H1 (cell line): ENCODE measurements at regions not wholly inside any gene's neighbourhood (a gene's known extent, or its start where the extent isn't known, plus 50 kb on each side); places are given as distances from the start of the nearest gene placed in this dataset.
"Not testable (repeated sequence)": the region's sequence is repeated elsewhere in the genome, so short reads cannot be mapped to it uniquely, and the experiment has no call there.

Experiments
- CTCF ChIA-PET: fragments of 300-600 bp; sonication (Branson Sonifier 250); formaldehyde crosslinking; loops from one replicate; lab custom pipeline; 2021; ENCODE audit not compliant: partially characterized antibody; lab: Charles Lee
- POLR2A ChIA-PET: fragments of 300-600 bp; sonication (Branson Sonifier 250); formaldehyde crosslinking; loops from one replicate; lab custom pipeline; 2021; ENCODE audit warnings: inconsistent platforms; ENCODE audit not compliant: partially characterized antibody; lab: Charles Lee
- DNase-seq, 2 experiments: peaks; one replicate each; pipeline versions ENCODE4 v3.0.0 to v3.0.0-alpha.2; 2010 to 2022; ENCODE audit warnings: low spot score in 2 of 2, low read depth in 1 of 2, mixed read lengths in 1 of 2
- FAIRE-seq: peaks from 2 replicates; lab custom pipeline; 2011; peaks lifted over from hg19 to GRCh38; lab: Jason Lieb, UNC
- H2AFZ ChIP-seq: 2 replicates; pipeline ENCODE4 v1.8.1; 2012; ENCODE audit warnings: low read length, inconsistent platforms
- H2AK5ac ChIP-seq: 2 replicates; pipeline ENCODE4 v1.6.1; 2013; ENCODE audit warnings: low read depth, low read length
- H2BK120ac ChIP-seq: replicated peaks from 2 replicates; pipeline ENCODE3; 2013; ENCODE audit warnings: low read depth, low read length, inconsistent platforms
- H2BK12ac ChIP-seq: 2 replicates; pipeline ENCODE4 v1.6.1; 2013; ENCODE audit warnings: low read depth, low read length
- H2BK15ac ChIP-seq: 2 replicates; pipeline ENCODE4 v1.6.1; 2013; ENCODE audit warnings: low read length
- H2BK20ac ChIP-seq: 2 replicates; pipeline ENCODE4 v1.6.1; 2013; ENCODE audit warnings: low read length
- H2BK5ac ChIP-seq: 2 replicates; pipeline ENCODE4 v1.6.1; 2013; ENCODE audit warnings: low read depth, low read length
- H3K14ac ChIP-seq: 2 replicates; pipeline ENCODE4 v1.6.1; 2013; ENCODE audit warnings: inconsistent platforms; ENCODE audit not compliant: insufficient read length
- H3K18ac ChIP-seq: 2 replicates; pipeline ENCODE4 v1.6.1; 2013; ENCODE audit warnings: low read length; ENCODE audit errors: extremely low read depth
- H3K23ac ChIP-seq: 2 replicates; pipeline ENCODE4 v1.6.1; 2013; ENCODE audit warnings: inconsistent platforms; ENCODE audit not compliant: insufficient read length
- H3K23me2 ChIP-seq: 2 replicates; pipeline ENCODE4 v1.6.1; 2013; ENCODE audit warnings: low read depth, low read length
- H3K27ac ChIP-seq: 2 replicates; pipeline ENCODE4 v1.6.1; 2011; ENCODE audit warnings: low read depth, low read length, inconsistent platforms
- H3K27me3 ChIP-seq, 4 experiments: replicated peaks in 1 of 4; 1 replicate in 1 of 4; 2 replicates in 3 of 4; pipeline versions ENCODE4 v1.6.1 to v1.8.1; 2011 to 2013; ENCODE audit warnings: low read length in 3 of 4, mild to moderate bottlenecking in 3 of 4, inconsistent platforms in 2 of 4, mixed read lengths in 2 of 4, moderate library complexity in 1 of 4; ENCODE audit not compliant: control insufficient read depth in 3 of 4, insufficient read depth in 3 of 4; ENCODE audit errors: extremely low read depth in 1 of 4
- H3K36me3 ChIP-seq, 4 experiments: 2 replicates each; pipeline versions ENCODE4 v1.6.1 to v1.8.1; 2011 to 2013; ENCODE audit warnings: mild to moderate bottlenecking in 4 of 4, low read length in 3 of 4, moderate library complexity in 2 of 4, control low read depth in 1 of 4, inconsistent platforms in 1 of 4; ENCODE audit not compliant: insufficient read depth in 4 of 4, control insufficient read depth in 2 of 4
- H3K4ac ChIP-seq: replicated peaks from 2 replicates; pipeline ENCODE3; 2013; ENCODE audit warnings: low read length, low read depth, mixed read lengths, inconsistent platforms; ENCODE audit not compliant: insufficient read length
- H3K4me1 ChIP-seq, 4 experiments: replicated peaks in 1 of 4; 1 replicate in 1 of 4; 2 replicates in 3 of 4; pipeline versions ENCODE4 v1.6.1 to v1.8.1; 2011 to 2013; ENCODE audit warnings: low read length in 3 of 4, inconsistent platforms in 2 of 4, mixed read lengths in 1 of 4; ENCODE audit not compliant: insufficient read depth in 4 of 4, control insufficient read depth in 3 of 4
- H3K4me2 ChIP-seq, 2 experiments: 2 replicates each; pipeline versions ENCODE4 v1.6.1 to v1.8.1; 2011 to 2013; ENCODE audit warnings: low read depth in 2 of 2, low read length in 2 of 2, control low read depth in 1 of 2, inconsistent platforms in 1 of 2, mild to moderate bottlenecking in 1 of 2; ENCODE audit not compliant: insufficient read depth in 1 of 2
- H3K4me3 ChIP-seq, 4 experiments: fragments of 200-600, 300-600 bp in 1 of 4; sonication (generic), shearing (Covaris generic), sonication (Bioruptor Twin) in 1 of 4; 2 replicates each; pipeline versions ENCODE4 v1.5.1 to v1.8.1; 2011 to 2016; ENCODE audit warnings: low read length in 4 of 4, low read depth in 3 of 4, control low read depth in 2 of 4, inconsistent platforms in 2 of 4, mild to moderate bottlenecking in 2 of 4, mixed read lengths in 1 of 4, moderate library complexity in 1 of 4; ENCODE audit not compliant: insufficient read depth in 2 of 4; ENCODE audit errors: extremely low read depth in 1 of 4
- H3K56ac ChIP-seq: replicated peaks from 2 replicates; pipeline ENCODE3; 2013; ENCODE audit warnings: low read depth, mild to moderate bottlenecking, mixed read lengths, low read length, inconsistent platforms; ENCODE audit not compliant: insufficient read length
- H3K79me1 ChIP-seq: 2 replicates; pipeline ENCODE4 v1.6.1; 2013; ENCODE audit warnings: low read depth, low read length, control low read depth
- H3K79me2 ChIP-seq, 2 experiments: 2 replicates each; pipeline versions ENCODE4 v1.6.1 to v1.8.1; 2012 to 2013; ENCODE audit warnings: low read length in 2 of 2, mild to moderate bottlenecking in 2 of 2, inconsistent platforms in 1 of 2; ENCODE audit not compliant: insufficient read depth in 2 of 2, control insufficient read depth in 1 of 2
- H3K9ac ChIP-seq, 4 experiments: replicated peaks in 1 of 4; 1 replicate in 1 of 4; 2 replicates in 3 of 4; pipeline versions ENCODE4 v1.6.1 to v1.8.1; 2011 to 2013; ENCODE audit warnings: low read depth in 3 of 4, low read length in 3 of 4, control low read depth in 2 of 4, mild to moderate bottlenecking in 2 of 4, moderate library complexity in 2 of 4, inconsistent platforms in 1 of 4; ENCODE audit errors: extremely low read depth in 1 of 4
- H3K9me3 ChIP-seq, 2 experiments: 2 replicates each; pipeline versions ENCODE4 v1.6.1 to v1.8.1; 2012 to 2013; ENCODE audit warnings: mild to moderate bottlenecking in 2 of 2, moderate library complexity in 2 of 2, control low read depth in 1 of 2, inconsistent platforms in 1 of 2, low read depth in 1 of 2, low read length in 1 of 2, mixed read lengths in 1 of 2; ENCODE audit not compliant: insufficient read depth in 2 of 2
- H4K20me1 ChIP-seq, 2 experiments: replicated peaks in 1 of 2; 2 replicates each; pipeline versions ENCODE3 to v1.8.1; 2011 to 2013; ENCODE audit warnings: inconsistent platforms in 2 of 2, low read length in 2 of 2, mild to moderate bottlenecking in 1 of 2; ENCODE audit not compliant: insufficient read depth in 2 of 2, control insufficient read depth in 1 of 2
- H4K5ac ChIP-seq: 2 replicates; pipeline ENCODE4 v1.6.1; 2013; ENCODE audit warnings: low read length, low read depth, mixed read lengths, inconsistent platforms; ENCODE audit not compliant: insufficient read length
- H4K8ac ChIP-seq: 2 replicates; pipeline ENCODE4 v1.8.0; 2013; ENCODE audit warnings: mild to moderate bottlenecking, moderate library complexity, low read length, inconsistent platforms; ENCODE audit not compliant: insufficient read depth; ENCODE audit errors: extremely low read depth
- H4K91ac ChIP-seq: replicated peaks from 2 replicates; pipeline ENCODE3; 2013; ENCODE audit warnings: low read length, mixed read lengths, inconsistent platforms; ENCODE audit not compliant: insufficient read length
- EP300 ChIP-seq, 2 experiments: IDR thresholded peaks; 1 replicate in 1 of 2; 2 replicates in 1 of 2; pipeline ENCODE4 v1.6.1; 2011 to 2012; ENCODE audit warnings: low read depth in 2 of 2, low read length in 2 of 2, mild to moderate bottlenecking in 2 of 2, borderline replicate concordance in 1 of 2, inconsistent platforms in 1 of 2, moderate library complexity in 1 of 2
- HDAC2 ChIP-seq, 2 experiments: fragments of 300-600 bp in 1 of 2; sonication (generic) in 1 of 2; IDR thresholded peaks; 2 replicates each; pipeline ENCODE4 v1.6.1; 2011 to 2012; ENCODE audit warnings: low read depth in 2 of 2, low read length in 2 of 2, mild to moderate bottlenecking in 2 of 2, moderate library complexity in 2 of 2, borderline replicate concordance in 1 of 2, inconsistent platforms in 1 of 2
- KDM1A ChIP-seq: fragments of 200-600, 300-600 bp; sonication (generic); IDR thresholded peaks from 2 replicates; pipeline ENCODE4 v1.7.1; 2016; ENCODE audit warnings: mild to moderate bottlenecking, low read length, borderline replicate concordance

DNA sequence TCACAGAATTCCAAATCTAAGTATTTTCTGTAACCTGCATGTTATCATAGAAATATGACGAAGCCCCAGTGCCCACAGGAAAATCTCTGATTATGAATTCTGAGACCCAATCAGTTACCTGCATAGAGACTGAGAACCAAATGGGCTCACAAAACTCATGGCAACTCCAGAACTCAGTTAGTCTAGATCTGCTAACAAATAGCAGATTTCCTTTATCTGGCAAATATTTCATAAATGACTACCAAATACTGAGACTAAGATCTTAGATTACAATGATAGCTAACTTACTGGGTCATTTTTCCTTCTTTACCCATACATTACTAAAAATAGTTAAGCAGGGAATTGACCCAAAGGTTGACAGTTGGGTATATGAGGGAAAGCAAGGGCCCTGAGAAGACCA is 228.1 kb upstream of the FAT3 start (continued):
- no peak for TF ChIP-seq HDAC2 (IDR thresholded peaks at IDR 0.05; ENCODE audit: borderline replicate concordance in 1 of 2, low read depth in 2 of 2, low read length in 2 of 2)
- TF ChIP-seq KDM1A = no peak
- no peak for TF ChIP-seq EP300 (IDR thresholded peaks at IDR 0.05; ENCODE audit: borderline replicate concordance in 1 of 2, low read depth in 2 of 2, low read length in 2 of 2)
- TF ChIP-seq, all 59 proteins: peak for 0

- POLR2A ChIA-PET, H2BK5ac ChIP-seq, H3K4me3 ChIP-seq, H3K23me2 ChIP-seq, H3K79me2 ChIP-seq, H3K27me3 ChIP-seq, H3K4ac ChIP-seq, H3K23ac ChIP-seq, H2AK5ac ChIP-seq, H3K56ac ChIP-seq, H3K27ac ChIP-seq, H3K18ac ChIP-seq, H3K4me2 ChIP-seq, DNase-seq, H3K79me1 ChIP-seq, H3K14ac ChIP-seq, H4K20me1 ChIP-seq, H4K91ac ChIP-seq, H3K36me3 ChIP-seq, H2AFZ ChIP-seq, H2BK15ac ChIP-seq, H4K8ac ChIP-seq, CTCF ChIA-PET, H2BK120ac ChIP-seq, H3K9ac ChIP-seq, H2BK12ac ChIP-seq, H3K4me1 ChIP-seq, FAIRE-seq, H3K9me3 ChIP-seq, H4K5ac ChIP-seq, H2BK20ac ChIP-seq: not testable (repeated sequence)
Measured at GRCh38 chr11:91988443-91988842, 236.2 kb upstream of the FAT3 start.
